ENCODE measurements at regions not wholly inside any gene's neighbourhood (a gene's known extent, or its start where the extent isn't known, plus 50 kb on each side); places are given as distances from the start of the nearest gene placed in this dataset.
"Not testable (repeated sequence)": the region's sequence is repeated elsewhere in the genome, so short reads cannot be mapped to it uniquely, and the experiment has no call there.

GRCh38 chr10:61818251-61818650 lies 83.2 kb upstream of the ARID5B start:
- DNase-seq; in situ Hi-C loops (cut with HindIII; ENCODE audit: low pct_ligation_motif_present, low pct_unique_long_range_greater_than_20kb, low sequenced_read_pairs): not testable (repeated sequence)

GRCh38 chr10:61819208-61819607 lies 82.3 kb upstream of the ARID5B start:
- DNase-seq, result no peak
- in situ Hi-C loops (cut with HindIII; ENCODE audit: low pct_ligation_motif_present, low pct_unique_long_range_greater_than_20kb, low sequenced_read_pairs), result no loop called here

DNA sequence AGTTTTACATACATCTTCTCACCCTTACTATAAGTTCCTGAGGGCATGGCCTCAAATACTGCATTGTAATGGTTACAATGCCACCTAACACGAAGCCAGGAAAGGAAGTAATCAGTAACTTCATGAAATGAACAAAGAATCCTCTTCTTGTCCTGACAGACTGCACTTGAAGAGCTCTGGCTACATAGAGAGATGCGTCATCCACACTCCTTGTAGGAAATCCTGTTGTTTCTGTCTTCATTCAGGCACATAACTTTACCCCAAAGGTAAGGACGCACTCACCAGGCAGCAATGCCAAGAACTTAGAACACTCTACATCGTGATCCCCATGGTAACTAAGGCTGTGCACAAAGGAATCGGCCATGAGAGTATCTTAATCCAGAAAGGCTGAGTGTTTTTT lies 80.3 kb upstream of the ARID5B start:
- DNase-seq, result peak; percentile 70
- in situ Hi-C loops (cut with HindIII; ENCODE audit: low pct_ligation_motif_present, low pct_unique_long_range_greater_than_20kb, low sequenced_read_pairs), result no loop called here

- DNase-seq, result no peak
- in situ Hi-C loops (cut with HindIII; ENCODE audit: low pct_ligation_motif_present, low pct_unique_long_range_greater_than_20kb, low sequenced_read_pairs), result no loop called here
Observed at GRCh38 chr10:61821693-61822092, 79.8 kb upstream of the ARID5B start.

GRCh38 chr10:61822096-61822495 lies 79.4 kb upstream of the ARID5B start:
- in situ Hi-C loops (cut with HindIII; ENCODE audit: low pct_ligation_motif_present, low pct_unique_long_range_greater_than_20kb, low sequenced_read_pairs), result no loop called here

DNA sequence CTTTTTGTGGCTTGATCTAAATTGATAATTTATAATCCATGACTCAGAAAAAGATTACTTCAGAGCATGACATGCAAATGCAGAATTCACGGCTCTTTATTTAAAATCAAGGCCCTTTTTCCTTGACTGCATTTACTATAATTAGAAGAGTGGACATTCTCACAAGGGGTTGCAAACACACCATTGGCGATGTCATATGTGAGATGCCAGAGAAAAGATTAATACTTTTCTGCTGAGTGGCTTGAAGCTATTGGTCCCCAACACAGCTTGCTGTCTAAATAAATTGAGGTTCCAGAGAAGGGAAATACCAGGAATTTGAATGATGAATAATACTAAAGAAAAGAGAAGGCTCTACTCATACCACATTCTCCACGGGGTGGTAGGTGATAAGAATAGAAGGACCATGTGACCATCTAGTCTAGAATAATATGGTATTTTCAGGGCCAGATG lies 78.7 kb upstream of the ARID5B start:
- in situ Hi-C loops (cut with HindIII; ENCODE audit: low pct_ligation_motif_present, low pct_unique_long_range_greater_than_20kb, low sequenced_read_pairs), result no loop called here
- no peak for DNase-seq

More at GRCh38 chr10:61822096-61822495, 79.4 kb upstream of the ARID5B start:
- DNase-seq, result no peak

- in situ Hi-C loops (cut with HindIII; ENCODE audit: low pct_ligation_motif_present, low pct_unique_long_range_greater_than_20kb, low sequenced_read_pairs), result no loop called here
- no peak for DNase-seq
Observed at GRCh38 chr10:61825001-61825400, 76.5 kb upstream of the ARID5B start.

DNA sequence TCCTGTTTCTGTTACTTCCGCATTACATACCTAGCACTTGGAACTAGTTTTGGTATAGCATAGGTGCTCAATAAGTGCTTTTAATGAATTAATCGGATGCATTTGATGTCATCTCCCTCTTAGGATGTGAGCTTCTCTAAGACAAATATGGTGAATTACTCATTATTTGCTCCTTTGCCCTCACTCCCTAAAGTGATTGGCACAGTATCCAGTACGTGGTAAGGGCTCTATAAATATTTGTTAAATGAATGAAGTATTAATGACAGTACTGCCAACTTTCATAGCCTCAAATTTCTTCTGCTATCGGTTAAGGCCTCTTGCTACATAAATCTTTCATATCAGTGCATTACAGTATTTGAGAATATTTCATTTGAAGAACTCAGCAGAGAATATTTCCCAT lies 75.9 kb upstream of the ARID5B start:
- DNase-seq, result no peak
- in situ Hi-C loops (cut with HindIII; ENCODE audit: low pct_ligation_motif_present, low pct_unique_long_range_greater_than_20kb, low sequenced_read_pairs), result no loop called here

GRCh38 chr10:61828034-61828433 lies 73.5 kb upstream of the ARID5B start:
- DNase-seq, result no peak
- in situ Hi-C loops (cut with HindIII; ENCODE audit: low pct_ligation_motif_present, low pct_unique_long_range_greater_than_20kb, low sequenced_read_pairs), result no loop called here

GRCh38 chr10:61828788-61829187 lies 72.7 kb upstream of the ARID5B start:
- in situ Hi-C loops (cut with HindIII; ENCODE audit: low pct_ligation_motif_present, low pct_unique_long_range_greater_than_20kb, low sequenced_read_pairs), result no loop called here
- DNase-seq, result no peak

DNA sequence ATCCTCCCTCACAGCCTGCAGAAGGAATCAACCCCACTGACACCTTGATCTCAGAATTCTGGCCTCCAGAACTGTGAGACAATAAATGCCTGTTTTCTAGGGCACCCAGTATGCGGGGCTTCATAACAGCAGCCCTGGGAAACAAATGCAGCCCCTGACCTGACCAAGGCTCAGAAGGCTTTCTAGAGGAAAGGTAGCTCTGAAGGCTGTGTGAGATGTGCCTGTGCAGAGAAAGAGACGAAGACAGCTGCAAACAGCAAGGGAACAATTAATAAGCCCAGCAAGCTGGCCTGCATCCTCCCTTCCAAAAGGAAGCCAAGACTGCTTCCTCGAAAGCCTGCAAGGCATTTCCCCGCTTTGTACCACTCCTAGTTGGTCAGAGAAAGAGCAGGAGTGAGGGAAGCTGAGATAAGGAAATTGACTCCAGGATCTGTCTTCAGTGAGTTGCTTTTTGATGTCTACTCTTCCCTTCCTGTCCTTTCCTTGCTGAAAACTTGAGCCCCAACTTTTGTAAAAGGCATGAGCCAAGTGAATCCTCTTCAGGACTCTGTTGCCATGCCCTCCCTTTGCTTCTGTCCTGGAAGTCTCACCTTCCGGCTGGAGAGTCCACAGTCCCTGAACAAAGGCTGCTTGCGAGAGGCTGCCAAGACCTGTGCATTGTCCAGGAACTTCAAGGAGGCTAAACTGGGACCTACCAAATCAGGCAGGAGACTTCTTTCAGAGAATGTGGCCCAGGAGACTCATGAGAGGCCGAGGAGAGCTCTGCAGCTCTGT lies 71.2 kb upstream of the ARID5B start:
- in situ Hi-C loops (cut with HindIII; ENCODE audit: low pct_ligation_motif_present, low pct_unique_long_range_greater_than_20kb, low sequenced_read_pairs), result no loop called here
- no peak for DNase-seq

GRCh38 chr10:61830846-61831273 lies 70.6 kb upstream of the ARID5B start:
- in situ Hi-C loops (cut with HindIII; ENCODE audit: low pct_ligation_motif_present, low pct_unique_long_range_greater_than_20kb, low sequenced_read_pairs), result no loop called here
- no peak for DNase-seq

- no peak for DNase-seq
- in situ Hi-C loops (cut with HindIII; ENCODE audit: low pct_ligation_motif_present, low pct_unique_long_range_greater_than_20kb, low sequenced_read_pairs), result no loop called here
Observed at GRCh38 chr10:61832866-61833481, 68.5 kb upstream of the ARID5B start.

DNA sequence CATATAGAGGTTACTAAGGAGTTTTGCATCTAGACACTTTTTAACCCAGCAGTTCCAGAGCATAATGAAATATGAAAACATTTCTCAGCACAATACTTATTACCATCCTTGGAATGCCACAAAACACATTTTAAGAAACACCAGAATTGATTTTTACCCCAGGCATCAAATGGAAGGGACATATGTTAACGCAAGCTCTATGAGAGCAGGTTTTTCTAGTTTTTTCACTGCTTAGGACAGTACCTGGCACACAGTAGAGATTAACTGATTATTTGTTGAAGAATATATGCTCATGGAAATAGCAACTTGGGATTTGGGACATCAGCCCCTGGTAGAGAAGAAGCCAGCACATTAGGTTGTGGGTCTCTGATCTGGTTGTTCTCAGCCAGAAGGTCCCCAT lies 67.0 kb upstream of the ARID5B start:
- in situ Hi-C loops (cut with HindIII; ENCODE audit: low pct_ligation_motif_present, low pct_unique_long_range_greater_than_20kb, low sequenced_read_pairs), result no loop called here
- DNase-seq, result no peak

DNA sequence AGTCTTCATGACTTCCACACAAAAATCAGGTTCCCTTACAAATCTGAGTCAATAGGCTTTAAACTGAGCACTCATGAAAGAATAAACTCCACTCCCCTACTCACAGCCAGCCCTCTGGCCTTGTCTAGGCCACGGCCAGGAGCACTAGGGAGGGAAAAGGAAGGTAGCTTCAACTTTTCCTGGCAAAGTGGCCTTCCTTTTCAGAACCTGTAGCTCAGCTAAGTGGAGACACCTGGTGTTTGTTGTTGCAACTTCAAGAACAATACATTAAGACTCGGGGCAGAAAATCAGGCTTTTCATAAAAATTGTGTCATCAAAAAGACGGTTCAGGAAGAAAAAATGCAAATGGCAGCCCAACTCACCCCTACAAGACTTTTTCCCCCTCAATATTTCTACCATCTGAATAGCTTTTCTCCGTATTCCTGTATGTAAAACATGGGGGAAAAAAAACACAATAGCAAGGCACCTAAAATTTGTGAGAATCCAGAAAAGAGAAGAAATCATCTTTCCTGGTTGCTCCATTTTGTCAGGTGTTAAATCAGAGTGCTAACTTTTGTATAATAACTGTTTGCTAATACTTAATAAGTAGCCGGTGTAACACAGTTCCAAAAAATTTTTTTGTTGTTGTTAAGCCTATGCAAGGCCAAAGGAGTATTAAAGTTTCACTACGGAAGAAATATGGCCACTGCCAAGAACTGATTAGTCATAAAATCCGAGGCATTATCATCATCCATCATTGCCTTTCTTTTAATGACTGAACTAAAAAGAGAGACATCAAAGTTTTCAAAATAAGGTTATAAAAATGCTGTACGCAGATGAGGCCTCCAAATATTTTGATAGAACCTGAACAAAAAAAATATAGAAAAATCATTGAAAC lies 66.2 kb upstream of the ARID5B start:
- in situ Hi-C loops (cut with HindIII; ENCODE audit: low pct_ligation_motif_present, low pct_unique_long_range_greater_than_20kb, low sequenced_read_pairs), result no loop called here
- DNase-seq, result peak; percentile 85

GRCh38 chr10:61835946-61836887 lies 65.3 kb upstream of the ARID5B start:
- in situ Hi-C loops (cut with HindIII; ENCODE audit: low pct_ligation_motif_present, low pct_unique_long_range_greater_than_20kb, low sequenced_read_pairs), result no loop called here
- DNase-seq, result peak; percentile 22

DNA sequence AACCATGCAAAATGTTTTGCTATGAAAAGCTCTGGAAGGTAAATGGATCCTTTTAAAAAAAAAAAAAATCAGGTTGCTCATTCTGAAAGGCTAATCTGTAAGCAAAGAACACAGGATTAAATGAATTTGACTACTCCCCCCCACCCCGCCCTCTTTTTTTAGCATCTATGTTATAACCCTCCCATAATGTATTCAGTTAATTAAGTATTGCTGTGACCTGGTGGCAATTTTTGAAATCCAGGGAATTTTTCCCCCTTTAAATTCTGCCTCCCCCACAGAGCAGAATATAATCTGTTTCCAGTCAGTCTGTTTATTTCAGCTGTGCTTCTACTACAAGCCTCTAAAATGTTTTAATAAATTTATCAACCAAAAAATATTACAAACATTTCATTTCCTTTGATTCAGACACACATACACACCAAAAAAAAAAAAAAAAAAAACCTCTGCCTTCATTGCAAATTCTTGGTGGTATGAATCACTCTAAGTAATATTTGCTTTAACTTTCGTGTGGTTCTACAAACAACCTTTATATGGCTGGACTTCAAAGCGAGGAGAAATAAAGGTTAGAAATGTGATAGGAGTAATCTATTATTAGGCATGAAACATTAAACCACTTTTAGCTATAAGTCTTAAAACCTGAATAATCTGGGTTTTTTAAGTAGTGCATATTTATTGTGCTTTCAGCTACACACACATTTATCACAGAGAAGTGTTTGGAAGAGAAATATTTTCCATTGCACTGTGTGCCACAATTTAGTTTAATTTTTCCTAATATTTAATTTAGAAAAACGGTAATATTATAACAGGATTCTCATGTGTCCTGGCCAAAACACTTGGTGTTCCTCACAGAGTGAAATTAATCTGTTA lies 64.4 kb upstream of the ARID5B start:
- in situ Hi-C loops (cut with HindIII; ENCODE audit: low pct_ligation_motif_present, low pct_unique_long_range_greater_than_20kb, low sequenced_read_pairs), result no loop called here
- DNase-seq, result peak; percentile 85
